Astrocyte (in vitro differentiated cells and primary cell): ENCODE measurements at regions not wholly inside any gene's neighbourhood (a gene's known extent, or its start where the extent isn't known, plus 50 kb on each side); places are given as distances from the start of the nearest gene placed in this dataset.

ENCODE experiments used
- DNase-seq: peaks from one replicate; pipeline ENCODE4 v3.0.0-alpha.2; 2010; ENCODE audit warnings: low read depth
- FAIRE-seq: peaks from 2 replicates; lab custom pipeline; 2011; peaks lifted over from hg19 to GRCh38; lab: Jason Lieb, UNC
- H2AFZ ChIP-seq: 2 replicates; pipeline ENCODE4 v1.6.0; 2012; ENCODE audit warnings: low read depth, low read length, inconsistent platforms
- H3K27ac ChIP-seq: 2 replicates; pipeline ENCODE4 v1.5.1; 2011; ENCODE audit warnings: low read depth, low read length, inconsistent platforms
- H3K27me3 ChIP-seq: 2 replicates; pipeline ENCODE4 v1.6.0; 2011; ENCODE audit warnings: low read length, inconsistent platforms; ENCODE audit not compliant: insufficient read depth
- H3K36me3 ChIP-seq: 2 replicates; pipeline ENCODE4 v1.5.1; 2011; ENCODE audit warnings: low read length, inconsistent platforms; ENCODE audit not compliant: insufficient read depth
- H3K4me1 ChIP-seq: 2 replicates; pipeline ENCODE4 v1.5.1; 2011; ENCODE audit warnings: low read length, inconsistent platforms; ENCODE audit not compliant: insufficient read depth
- H3K4me2 ChIP-seq: 2 replicates; pipeline ENCODE4 v1.6.0; 2012; ENCODE audit warnings: low read length, inconsistent platforms
- H3K4me3 ChIP-seq: 2 replicates; pipeline ENCODE4 v1.5.1; 2011; ENCODE audit warnings: low read depth, mild to moderate bottlenecking, low read length, inconsistent platforms; ENCODE audit not compliant: insufficient read depth
- H3K79me2 ChIP-seq: 2 replicates; pipeline ENCODE4 v1.6.0; 2012; ENCODE audit warnings: mild to moderate bottlenecking, low read length, inconsistent platforms; ENCODE audit not compliant: insufficient read depth
- H3K9ac ChIP-seq: 2 replicates; pipeline ENCODE4 v1.6.0; 2012; ENCODE audit warnings: mild to moderate bottlenecking, low read length, inconsistent platforms
- H3K9me3 ChIP-seq: 2 replicates; pipeline ENCODE4 v1.5.1; 2012; ENCODE audit warnings: low read depth, mild to moderate bottlenecking, low read length, inconsistent platforms; ENCODE audit not compliant: insufficient read depth
- H4K20me1 ChIP-seq: 2 replicates; pipeline ENCODE4 v1.6.0; 2012; ENCODE audit warnings: low read length, inconsistent platforms; ENCODE audit not compliant: insufficient read depth
- H3K27ac Mint-ChIP-seq: one replicate; pipeline ENCODE4 v1.8.0; 2021; ENCODE audit warnings: mild to moderate bottlenecking, mixed read lengths; ENCODE audit not compliant: unreplicated experiment
- H3K27me3 Mint-ChIP-seq: one replicate; pipeline ENCODE4 v1.8.0; 2021; ENCODE audit warnings: low read depth, mixed read lengths; ENCODE audit not compliant: unreplicated experiment
- H3K36me3 Mint-ChIP-seq: one replicate; pipeline ENCODE4 v1.8.0; 2021; ENCODE audit warnings: low read depth, mixed read lengths; ENCODE audit not compliant: unreplicated experiment
- H3K4me1 Mint-ChIP-seq: one replicate; pipeline ENCODE4 v1.8.0; 2021; ENCODE audit warnings: low read depth, mixed read lengths; ENCODE audit not compliant: unreplicated experiment
- H3K4me3 Mint-ChIP-seq: one replicate; pipeline ENCODE4 v1.8.0; 2021; ENCODE audit warnings: mild to moderate bottlenecking, moderate library complexity, mixed read lengths; ENCODE audit not compliant: unreplicated experiment
- H3K9me3 Mint-ChIP-seq: one replicate; pipeline ENCODE4 v1.8.0; 2021; ENCODE audit warnings: mild to moderate bottlenecking, mixed read lengths; ENCODE audit not compliant: unreplicated experiment
- CTCF ChIP-seq: IDR thresholded peaks from 2 replicates; pipeline ENCODE4 v1.5.1; 2011; ENCODE audit warnings: low read depth, mild to moderate bottlenecking, inconsistent platforms, low read length, moderate library complexity; ENCODE audit not compliant: insufficient read depth
- EZH2 ChIP-seq: IDR thresholded peaks from 2 replicates; pipeline ENCODE4 v1.6.1; 2012; ENCODE audit warnings: mild to moderate bottlenecking, low read length, inconsistent platforms; ENCODE audit not compliant: insufficient read depth

GRCh38 chr14:34012978-34013720 is 62.3 kb upstream of the EGLN3 start:
- Mint-ChIP-seq H3K4me1 (no peaks in the 10 kb centered on the region), H3K9me3 (no peaks in the 10 kb centered on the region), H3K36me3 (no peaks in the 10 kb centered on the region), H3K4me3 (no peak overlapping the region), H3K27me3 (no peaks in the 10 kb centered on the region), H3K27ac (no peak overlapping the region)
- Histone ChIP-seq H3K27me3 (peaks cover 3% of the 10 kb centered on the region), H3K79me2 (no peaks in the 10 kb centered on the region), H3K4me2 (no peak overlapping the region), H3K9ac (no peak overlapping the region), H3K9me3 (no peaks in the 10 kb centered on the region), H2AFZ (no peak overlapping the region), H3K4me1 (no peaks in the 10 kb centered on the region), H3K4me3 (no peak overlapping the region), H3K27ac (no peak overlapping the region), H4K20me1 (no peaks in the 10 kb centered on the region), H3K36me3 (no peaks in the 10 kb centered on the region)
- FAIRE-seq (no peak), DNase-seq (no peak)
- TF ChIP-seq EZH2: no peak
- TF ChIP-seq CTCF: no peak

GRCh38 chr14:34012369-34012768 is 61.5 kb upstream of the EGLN3 start:
- Histone ChIP-seq H3K4me1 (no peaks in the 10 kb centered on the region), H3K36me3 (no peaks in the 10 kb centered on the region), H3K79me2 (no peaks in the 10 kb centered on the region), H3K4me2 (no peak overlapping the region), H2AFZ (no peak overlapping the region), H4K20me1 (no peaks in the 10 kb centered on the region), H3K9ac (no peak overlapping the region), H3K27ac (no peak overlapping the region), H3K27me3 (no peaks in the 10 kb centered on the region), H3K4me3 (no peak overlapping the region), H3K9me3 (no peaks in the 10 kb centered on the region)
- no peak for DNase-seq
- no peak for FAIRE-seq
- no peak overlapping the region for H3K4me3 Mint-ChIP-seq
- H3K4me1 Mint-ChIP-seq: no peaks in the 10 kb centered on the region
- H3K36me3 Mint-ChIP-seq: no peaks in the 10 kb centered on the region
- H3K9me3 Mint-ChIP-seq: no peaks in the 10 kb centered on the region
- no peak overlapping the region for H3K27ac Mint-ChIP-seq
- TF ChIP-seq EZH2: no peak
- no peak for TF ChIP-seq CTCF
- no peaks in the 10 kb centered on the region for H3K27me3 Mint-ChIP-seq

GRCh38 chr14:34009956-34010355 is 59.1 kb upstream of the EGLN3 start:
- no peak for DNase-seq
- H3K27me3 ChIP-seq: no peaks in the 10 kb centered on the region
- TF ChIP-seq EZH2: no peak
- TF ChIP-seq CTCF: no peak

More at GRCh38 chr14:34009956-34010355, 59.1 kb upstream of the EGLN3 start:
- H3K4me1 ChIP-seq: no peaks in the 10 kb centered on the region
- Mint-ChIP-seq H3K4me1 (no peaks in the 10 kb centered on the region), H3K9me3 (no peaks in the 10 kb centered on the region), H3K36me3 (no peaks in the 10 kb centered on the region), H3K27me3 (peaks cover 2% of the 10 kb centered on the region), H3K27ac (no peak overlapping the region), H3K4me3 (no peak overlapping the region)
- no peak overlapping the region for H3K4me2 ChIP-seq
- H3K4me3 ChIP-seq: no peak overlapping the region
- H3K27ac ChIP-seq: no peak overlapping the region
- no peaks in the 10 kb centered on the region for H3K36me3 ChIP-seq
- no peak for FAIRE-seq
- no peaks in the 10 kb centered on the region for H4K20me1 ChIP-seq
- no peak overlapping the region for H2AFZ ChIP-seq
- no peaks in the 10 kb centered on the region for H3K9me3 ChIP-seq
- H3K79me2 ChIP-seq: no peaks in the 10 kb centered on the region
- H3K9ac ChIP-seq: no peak overlapping the region
